ENCODE measurements at regions not wholly inside any gene's neighbourhood (a gene's known extent, or its start where the extent isn't known, plus 50 kb on each side); places are given as distances from the start of the nearest gene placed in this dataset.

GRCh38 chr14:101480022-101480746 is 81.1 kb upstream of the DIO3 start:
- DNase-seq (ENCODE audit: insufficient read length, low spot score): no peak
- TF ChIP-seq CTCF (IDR thresholded peaks at IDR 0.05; ENCODE audit: insufficient read depth, missing control alignments): no peak
- no peak for FAIRE-seq

GRCh38 chr14:101480747-101481530 is 80.4 kb upstream of the DIO3 start:
- FAIRE-seq (no peak), DNase-seq (ENCODE audit: insufficient read length, low spot score) (no peak)
- TF ChIP-seq CTCF (IDR thresholded peaks at IDR 0.05; ENCODE audit: insufficient read depth, missing control alignments): no peak

- TF ChIP-seq CTCF (IDR thresholded peaks at IDR 0.05; ENCODE audit: insufficient read depth, missing control alignments): no peak
- FAIRE-seq (no peak), DNase-seq (ENCODE audit: insufficient read length, low spot score) (no peak)
These were observed 79.7 kb upstream of the DIO3 start for GRCh38 chr14:101481557-101481956.

- no peak for TF ChIP-seq CTCF (IDR thresholded peaks at IDR 0.05; ENCODE audit: insufficient read depth, missing control alignments)
- FAIRE-seq (no peak), DNase-seq (ENCODE audit: insufficient read length, low spot score) (no peak)
These were observed 79.2 kb upstream of the DIO3 start for GRCh38 chr14:101482066-101482465.

- no peak for TF ChIP-seq CTCF (IDR thresholded peaks at IDR 0.05; ENCODE audit: insufficient read depth, missing control alignments)
- DNase-seq (ENCODE audit: insufficient read length, low spot score) (no peak), FAIRE-seq (no peak)
These were observed 77.5 kb upstream of the DIO3 start for GRCh38 chr14:101483829-101484228.

- FAIRE-seq: no peak
- no peak for TF ChIP-seq CTCF (IDR thresholded peaks at IDR 0.05; ENCODE audit: insufficient read depth, missing control alignments)
- DNase-seq (ENCODE audit: insufficient read length, low spot score): no peak
These were observed 72.1 kb upstream of the DIO3 start for GRCh38 chr14:101489092-101489760.
